Activated CD8-positive, alpha-beta T cell treated with anti-CD3 and anti-CD28 coated beads for 36 hours (primary cell): ENCODE measurements at regions not wholly inside any gene's neighbourhood (a gene's known extent, or its start where the extent isn't known, plus 50 kb on each side); places are given as distances from the start of the nearest gene placed in this dataset.

Experiments used
- ATAC-seq: fragments of 200-7000 bp; cut with Tn5 transposase; one replicate; pipeline ENCODE4 v1.10.0; 2021; ENCODE audit warnings: mild to moderate bottlenecking, moderate library complexity
- CTCF ChIA-PET: fragments of 350-600 bp; sonication (Branson Sonifier 250); formaldehyde crosslinking; loops from one replicate; lab custom pipeline; 2021; ENCODE audit warnings: antibody characterized with exemption; lab: Charles Lee
- POLR2A ChIA-PET: fragments of 350-600 bp; sonication (Branson Sonifier 250); formaldehyde crosslinking; loops from one replicate; lab custom pipeline; 2021; ENCODE audit warnings: antibody characterized with exemption; lab: Charles Lee
- DNase-seq: peaks from one replicate; pipeline ENCODE4 v3.0.0-alpha.2; 2020
- H3K27ac Mint-ChIP-seq: one replicate; pipeline ENCODE4 v1.8.0; 2021; ENCODE audit warnings: mild to moderate bottlenecking, mixed read lengths
- H3K27me3 Mint-ChIP-seq: one replicate; pipeline ENCODE4 v1.8.0; 2021; ENCODE audit warnings: mixed read lengths
- H3K36me3 Mint-ChIP-seq: one replicate; pipeline ENCODE4 v1.8.0; 2021; ENCODE audit warnings: low read depth, mixed read lengths
- H3K4me1 Mint-ChIP-seq: one replicate; pipeline ENCODE4 v1.8.0; 2021; ENCODE audit warnings: low read depth, mixed read lengths
- H3K4me3 Mint-ChIP-seq: one replicate; pipeline ENCODE4 v1.8.0; 2021; ENCODE audit warnings: mild to moderate bottlenecking, moderate library complexity, mixed read lengths
- H3K9me3 Mint-ChIP-seq: one replicate; pipeline ENCODE4 v1.8.0; 2021; ENCODE audit warnings: mixed read lengths
- CTCF ChIP-seq: fragments of 200-600 bp; IDR thresholded peaks from one replicate; pipeline ENCODE4 v1.8.0; 2022; ENCODE audit warnings: antibody characterized with exemption, mild to moderate bottlenecking
- intact Hi-C: fragments of 100-400 bp; cut with micrococcal nuclease; formaldehyde crosslinking; loops from one replicate; pipeline ENCODE4 v1.10.0; 2022

GRCh38 chrX:42628471-42628870 lies 149.5 kb downstream of the PPP1R2C start:
- no peak for TF ChIP-seq CTCF
- H3K4me3 Mint-ChIP-seq = no peak overlapping the region
- intact Hi-C loops = no loop called here
- ATAC-seq (no peak), DNase-seq (no peak)
- no peak overlapping the region for H3K27ac Mint-ChIP-seq
- POLR2A ChIA-PET = no interaction called here
- H3K4me1 Mint-ChIP-seq = no peaks in the 10 kb centered on the region
- no peaks in the 10 kb centered on the region for H3K9me3 Mint-ChIP-seq
- no peaks in the 10 kb centered on the region for H3K36me3 Mint-ChIP-seq
- CTCF ChIA-PET = no interaction called here
- H3K27me3 Mint-ChIP-seq = no peaks in the 10 kb centered on the region

- Mint-ChIP-seq H3K4me3 (no peak overlapping the region), H3K27me3 (no peaks in the 10 kb centered on the region), H3K9me3 (no peaks in the 10 kb centered on the region), H3K36me3 (no peaks in the 10 kb centered on the region), H3K27ac (no peak overlapping the region), H3K4me1 (no peaks in the 10 kb centered on the region)
- CTCF ChIA-PET = no interaction called here
- no peak for TF ChIP-seq CTCF
- intact Hi-C loops = no loop called here
- POLR2A ChIA-PET = no interaction called here
- ATAC-seq = no peak
- DNase-seq = no peak
These were observed 150.1 kb downstream of the PPP1R2C start for GRCh38 chrX:42627891-42628290.

- Mint-ChIP-seq H3K27me3 (no peaks in the 10 kb centered on the region), H3K27ac (no peak overlapping the region), H3K4me1 (peaks cover 2% of the 10 kb centered on the region), H3K36me3 (no peaks in the 10 kb centered on the region), H3K9me3 (no peaks in the 10 kb centered on the region), H3K4me3 (no peak overlapping the region)
- intact Hi-C loops = no loop called here
- POLR2A ChIA-PET = no interaction called here
- no peak for TF ChIP-seq CTCF
- no peak for DNase-seq
- CTCF ChIA-PET = no interaction called here
- no peak for ATAC-seq
These were observed 153.4 kb downstream of the PPP1R2C start for GRCh38 chrX:42624524-42624923.

- ChIA-PET POLR2A (no interaction called here), CTCF (no interaction called here)
- DNase-seq (no peak), ATAC-seq (no peak)
- intact Hi-C loops = no loop called here
- no peak for TF ChIP-seq CTCF
- Mint-ChIP-seq H3K4me1 (peaks cover 13% of the 10 kb centered on the region), H3K27me3 (no peaks in the 10 kb centered on the region), H3K9me3 (peaks cover 3% of the 10 kb centered on the region), H3K36me3 (no peaks in the 10 kb centered on the region), H3K27ac (no peak overlapping the region), H3K4me3 (no peak overlapping the region)
These were observed 158.9 kb downstream of the PPP1R2C start for GRCh38 chrX:42619068-42619467.

- no peaks in the 10 kb centered on the region for H3K27me3 Mint-ChIP-seq
- H3K4me1 Mint-ChIP-seq = peaks cover 13% of the 10 kb centered on the region
- peaks cover 3% of the 10 kb centered on the region for H3K9me3 Mint-ChIP-seq
- H3K36me3 Mint-ChIP-seq = no peaks in the 10 kb centered on the region
- ATAC-seq (no peak), DNase-seq (no peak)
- ChIA-PET CTCF (interaction anchor here (1.4 kb wide), 1 partner anchor 99 kb away, joined by 3 read pairs; no protein-coding TSS in a partner anchor), POLR2A (no interaction called here)
- no peak for TF ChIP-seq CTCF
- intact Hi-C loops = no loop called here
- no peak overlapping the region for H3K27ac Mint-ChIP-seq
- H3K4me3 Mint-ChIP-seq = no peak overlapping the region
These were observed 161.0 kb downstream of the PPP1R2C start for GRCh38 chrX:42616981-42617380.
